Sciatic nerve (tissue), 2 donors: ENCODE measurements at regions not wholly inside any gene's neighbourhood (a gene's known extent, or its start where the extent isn't known, plus 50 kb on each side); places are given as distances from the start of the nearest gene placed in this dataset.
A peak's percentile ranks its signal among the peaks of the same experiment; 100 is the strongest.

ENCODE experiments used
- ATAC-seq: fragments of 200-7000 bp; cut with Tn5 transposase; one replicate; pipeline ENCODE4 v1.9.1; 2020; ENCODE audit warnings: mild to moderate bottlenecking, moderate library complexity
- DNase-seq: peaks from one replicate; pipeline ENCODE4 v3.0.0-alpha.2; 2020; ENCODE audit warnings: low spot score
- intact Hi-C: fragments of 100-400 bp; cut with DNase I; formaldehyde crosslinking; loops from one replicate; pipeline ENCODE4 v1.14.2; 2022
- donor health status: DM: no; HTN: no; CAD: no.
- donor health status: DM: no; HTN: no; CAD: no.

DNA sequence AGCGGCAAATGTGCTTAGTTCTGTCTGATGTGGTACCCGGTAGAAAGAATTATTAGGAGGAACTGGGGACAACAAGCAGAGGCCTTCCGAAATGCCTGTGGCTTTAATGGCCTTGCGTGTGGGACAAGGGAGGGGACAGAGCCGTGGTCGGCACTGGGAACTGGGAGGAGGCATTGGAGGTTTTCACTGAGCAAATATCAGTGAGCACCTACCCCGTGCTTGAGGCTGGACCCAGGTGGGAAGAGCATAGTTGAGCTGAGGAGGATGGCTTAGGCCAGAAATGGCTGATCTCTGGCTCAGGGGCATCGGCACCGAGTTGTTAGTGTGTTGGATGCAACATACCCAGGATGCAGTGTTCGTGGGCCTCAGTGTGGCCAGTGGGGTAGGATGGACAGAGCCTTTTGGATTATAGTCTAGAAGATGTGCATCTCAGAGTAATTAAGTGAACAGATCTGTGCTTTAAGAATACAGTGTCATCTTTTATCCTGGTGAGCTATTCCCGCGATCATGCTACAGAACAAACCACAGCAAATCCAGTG lies 201.3 kb downstream of the TEX29 start:
- ATAC-seq (no peak), DNase-seq (no peak)
- intact Hi-C loops: no loop called here

DNA sequence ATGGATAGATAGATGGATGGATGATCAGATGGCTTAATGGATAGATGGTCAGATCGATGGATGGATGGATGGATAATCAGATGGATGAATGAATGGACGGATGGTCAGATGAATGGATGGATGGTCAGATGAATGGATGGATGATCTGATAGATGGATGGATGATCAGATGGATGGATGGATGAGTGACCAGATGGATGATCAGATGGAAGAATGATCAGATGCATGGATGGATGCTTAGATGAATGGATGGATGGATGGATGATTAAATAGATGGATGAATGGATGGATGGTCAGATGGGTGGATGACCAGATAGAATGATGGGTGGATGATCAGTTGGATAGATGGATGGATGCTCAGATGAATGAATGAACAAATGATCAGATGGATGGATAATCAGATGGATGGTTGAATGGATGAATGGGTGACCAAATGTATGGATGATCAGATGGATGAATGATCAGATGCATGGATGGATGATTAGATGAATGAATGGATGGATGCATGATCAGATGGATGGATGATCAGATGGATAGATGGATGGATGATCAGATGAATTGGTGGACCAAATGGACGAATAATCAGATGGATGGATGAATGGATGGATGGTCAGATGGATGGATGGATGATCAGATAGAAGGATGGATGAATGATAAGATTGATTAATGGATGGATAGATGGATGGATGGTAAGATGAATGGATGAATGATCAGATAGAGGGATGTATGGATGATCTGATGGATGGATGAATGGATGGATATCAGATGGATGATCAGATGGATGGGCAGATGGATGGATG lies 205.1 kb downstream of the TEX29 start:
- intact Hi-C loops: no loop called here
- no peak for ATAC-seq
- no peak for DNase-seq

DNA sequence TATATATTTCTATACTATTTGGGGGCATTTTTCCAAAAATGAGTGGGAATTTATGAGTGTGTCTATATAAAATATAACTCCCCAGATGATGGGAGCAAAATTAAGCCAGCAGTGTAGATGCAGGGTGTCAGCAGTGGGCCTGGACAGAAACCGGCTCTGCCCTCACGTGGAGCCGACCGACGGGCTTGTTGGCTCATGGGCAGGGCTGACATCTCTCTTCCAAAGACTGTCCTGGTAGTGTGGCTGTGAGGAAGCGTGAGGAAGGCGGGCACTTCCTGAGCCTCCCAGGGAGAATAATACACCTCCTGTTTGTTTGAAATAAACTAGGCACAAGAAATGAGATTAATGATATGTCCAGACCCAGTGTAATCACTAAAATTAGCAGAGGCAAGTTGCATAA lies 206.5 kb downstream of the TEX29 start:
- no peak for ATAC-seq
- DNase-seq: peak; percentile 10
- intact Hi-C loops: no loop called here

DNA sequence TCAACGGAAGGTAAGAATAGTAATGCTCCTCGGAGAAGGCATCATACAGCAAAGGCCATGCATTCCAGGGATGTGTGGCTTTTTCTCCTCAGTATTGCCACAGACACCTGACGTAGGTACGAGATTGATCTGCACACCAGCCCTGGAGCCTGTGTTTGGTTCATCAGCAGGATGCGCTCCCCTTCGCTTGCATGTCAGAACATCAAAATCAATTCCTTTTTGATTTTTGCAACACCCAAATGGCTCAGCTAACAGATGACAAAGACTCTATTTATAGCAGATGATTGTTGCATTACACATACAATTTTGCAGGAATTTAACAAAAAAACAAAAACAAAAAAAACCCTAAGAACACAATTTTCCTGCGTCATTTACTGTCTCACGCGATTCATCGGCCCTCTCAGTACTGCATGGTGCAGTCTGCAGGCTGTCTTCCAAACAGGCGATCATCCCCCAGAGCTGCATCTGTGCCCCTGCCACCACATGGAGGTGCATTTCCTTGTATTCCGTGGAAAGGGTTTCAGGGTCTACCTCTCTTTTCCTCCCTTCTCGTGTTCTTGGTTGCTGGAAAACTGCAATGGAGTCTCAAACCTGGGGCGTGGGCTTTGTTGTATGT lies 207.3 kb downstream of the TEX29 start:
- ATAC-seq (no peak), DNase-seq (peak; percentile 35)
- intact Hi-C loops: no loop called here

DNA sequence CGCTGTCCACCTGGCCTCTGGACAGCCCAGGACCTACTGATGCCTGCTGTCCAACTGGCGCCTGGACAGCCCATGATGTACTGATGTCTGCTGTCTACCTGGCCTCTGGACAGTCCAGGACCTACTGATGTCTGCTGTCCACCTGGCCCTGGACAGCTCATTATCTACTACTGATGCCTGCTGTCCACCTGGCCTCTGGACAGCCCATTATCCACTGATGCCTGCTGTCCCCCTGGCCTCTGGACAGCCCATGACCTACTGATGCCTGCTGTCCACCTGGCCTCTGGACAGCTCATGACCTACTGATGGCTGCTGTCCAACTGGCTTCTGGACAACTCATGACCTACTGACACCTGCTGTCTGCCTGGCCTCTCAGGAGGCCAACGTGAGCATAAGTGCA lies 208.1 kb downstream of the TEX29 start:
- no peak for ATAC-seq
- DNase-seq: no peak
- intact Hi-C loops: no loop called here

DNA sequence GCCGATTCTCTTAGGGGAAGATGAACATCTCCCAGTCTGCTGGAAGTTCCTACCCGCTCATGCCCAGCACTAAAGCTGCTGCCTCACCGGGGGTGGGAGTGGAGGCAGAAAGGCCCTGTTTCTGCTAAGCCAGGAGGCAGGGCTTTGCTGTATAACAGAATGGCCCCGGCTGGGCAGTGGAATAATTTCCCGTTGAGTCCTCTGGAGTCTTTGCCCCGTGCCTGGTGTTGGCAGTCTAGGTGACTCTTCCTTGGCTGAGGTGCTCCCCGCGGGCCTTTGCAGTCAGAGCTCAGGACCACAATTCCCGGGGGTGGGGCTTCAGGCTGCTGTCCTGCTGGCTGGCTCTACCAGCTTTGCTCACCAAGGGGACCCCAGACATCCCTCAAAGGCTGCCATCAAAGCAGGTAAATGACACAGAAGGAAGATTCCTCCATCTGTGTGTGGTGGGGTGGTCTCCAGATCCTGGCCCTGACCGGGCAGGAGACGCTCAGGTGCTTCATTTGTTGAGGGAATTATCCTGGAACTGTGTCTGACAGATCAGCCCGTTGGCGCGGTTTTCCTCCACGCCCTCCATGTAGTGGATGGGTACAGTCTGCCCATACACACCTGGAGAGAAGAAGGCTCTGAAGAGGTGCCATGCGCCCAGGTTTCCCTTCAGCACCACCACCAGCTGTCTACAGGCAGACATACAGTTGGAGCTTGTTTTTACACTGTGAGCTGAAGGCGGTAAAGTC lies 209.9 kb downstream of the TEX29 start:
- intact Hi-C loops: no loop called here

DNA sequence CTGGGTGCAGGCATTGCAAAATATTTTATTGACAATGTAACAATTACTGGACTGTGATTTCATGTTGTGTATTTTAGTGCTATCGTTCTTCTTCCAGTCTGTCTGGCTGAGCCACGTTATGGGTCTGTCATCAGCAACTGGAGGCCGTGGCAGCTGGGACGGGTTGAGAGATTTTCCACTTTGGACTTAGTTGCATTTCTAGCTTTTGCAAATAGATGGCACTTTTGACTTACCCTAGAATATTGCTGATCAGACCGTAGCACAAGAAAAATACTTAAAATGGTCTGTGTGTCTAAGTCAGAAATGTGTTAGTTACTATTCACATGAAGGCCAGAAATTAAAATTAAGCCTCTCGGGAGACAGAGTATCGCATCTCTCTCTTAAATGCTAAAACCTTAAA lies 211.1 kb downstream of the TEX29 start:
- intact Hi-C loops: no loop called here
- DNase-seq: peak; percentile 34

More for the DNA sequence above, 209.9 kb downstream of the TEX29 start:
- peak; percentile 34 for DNase-seq
- ATAC-seq: no peak

DNA sequence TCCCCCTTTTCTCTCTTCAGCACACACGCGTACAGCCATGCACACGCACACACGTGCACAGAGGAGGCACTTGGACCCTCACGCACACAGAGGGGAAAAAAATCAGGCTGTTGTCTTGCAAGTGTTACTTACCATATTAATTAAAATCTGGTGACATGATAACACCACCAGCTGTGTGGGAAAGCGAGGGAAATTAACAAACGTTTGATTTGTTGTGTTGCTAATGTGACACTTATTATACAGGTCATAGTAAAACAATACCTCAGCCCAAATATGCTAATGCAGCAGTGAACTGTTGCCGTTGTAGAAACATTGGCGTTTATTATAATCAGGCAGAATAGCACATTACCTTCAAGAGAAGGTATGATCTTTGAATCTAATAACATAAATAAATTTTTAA lies 211.7 kb downstream of the TEX29 start:
- intact Hi-C loops: no loop called here
- ATAC-seq (no peak), DNase-seq (no peak)

More for the DNA sequence above, 211.1 kb downstream of the TEX29 start:
- ATAC-seq: no peak

DNA sequence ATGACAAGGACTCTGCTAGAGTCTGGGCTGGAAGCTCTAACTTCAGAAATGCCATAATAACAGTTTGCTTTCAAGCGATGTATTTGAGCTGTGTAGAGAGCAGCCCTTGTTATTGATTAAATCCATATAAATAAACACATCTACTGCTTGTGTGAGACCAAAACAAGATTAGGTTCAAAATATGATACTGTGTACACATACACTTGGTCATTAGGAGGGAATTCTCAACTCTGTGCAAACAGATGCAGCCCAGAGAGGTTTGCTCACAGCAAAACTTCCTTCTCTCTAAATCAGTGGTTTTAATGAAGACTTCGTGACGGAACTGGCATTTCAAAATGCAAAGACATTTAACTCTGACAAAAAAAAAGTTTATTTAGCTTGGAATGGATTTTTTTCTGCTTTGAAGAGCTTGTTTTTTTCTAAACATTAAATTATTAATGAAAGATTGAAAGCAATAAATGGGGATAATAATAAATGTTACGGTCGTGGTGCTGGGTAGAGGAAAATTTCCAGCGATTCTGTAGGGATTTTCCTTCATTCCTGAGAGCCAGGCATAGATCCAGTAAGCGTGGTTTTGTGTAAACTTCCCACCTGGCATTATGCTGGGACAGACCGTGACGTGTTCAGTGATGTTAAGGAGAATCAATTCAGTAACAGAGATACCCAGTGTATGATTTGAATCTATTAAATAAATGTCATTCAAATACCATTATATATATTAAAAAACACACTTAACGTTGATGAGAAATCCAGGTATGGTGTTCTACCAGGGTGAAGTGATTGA lies 213.7 kb downstream of the TEX29 start:
- no peak for ATAC-seq
- intact Hi-C loops: no loop called here

DNA sequence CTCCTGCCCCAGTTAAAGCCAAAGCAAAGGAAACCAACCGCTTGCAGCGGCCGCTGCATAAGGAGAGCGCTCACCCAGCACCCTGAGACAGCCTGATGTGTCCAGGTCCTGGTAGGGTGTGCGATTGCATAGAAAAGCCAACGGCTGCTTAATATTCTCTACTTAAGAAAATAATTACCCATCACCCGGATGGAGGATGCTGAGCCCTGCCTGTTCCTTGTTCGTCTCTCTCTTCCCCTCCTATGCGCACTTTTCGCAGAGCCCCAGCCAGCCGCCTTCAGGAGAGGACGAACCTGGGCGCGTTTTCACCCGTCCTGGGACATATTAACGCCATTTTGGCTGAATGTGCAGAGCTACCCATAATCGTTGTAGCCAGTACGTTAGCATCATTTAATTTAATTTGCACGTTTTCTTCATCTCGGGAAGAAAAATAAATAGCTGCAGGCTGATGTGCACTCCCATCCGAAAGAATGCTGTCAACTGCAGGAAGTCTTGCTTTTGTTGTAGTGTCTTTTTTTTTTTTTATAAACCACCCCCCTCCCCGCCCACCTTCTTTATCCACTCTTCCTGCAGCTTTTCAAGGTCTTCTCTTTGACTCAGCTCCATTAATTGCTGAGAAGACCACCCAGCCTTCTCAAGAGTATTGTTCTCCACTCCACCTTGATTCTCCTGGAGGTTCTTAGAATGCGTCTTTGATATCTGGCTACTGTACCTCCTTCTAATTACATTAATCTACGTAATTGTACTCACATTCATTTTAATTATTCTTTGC lies 214.5 kb downstream of the TEX29 start:
- intact Hi-C loops: no loop called here
- no peak for ATAC-seq
- DNase-seq: no peak

More for the DNA sequence above, 213.7 kb downstream of the TEX29 start:
- no peak for DNase-seq

DNA sequence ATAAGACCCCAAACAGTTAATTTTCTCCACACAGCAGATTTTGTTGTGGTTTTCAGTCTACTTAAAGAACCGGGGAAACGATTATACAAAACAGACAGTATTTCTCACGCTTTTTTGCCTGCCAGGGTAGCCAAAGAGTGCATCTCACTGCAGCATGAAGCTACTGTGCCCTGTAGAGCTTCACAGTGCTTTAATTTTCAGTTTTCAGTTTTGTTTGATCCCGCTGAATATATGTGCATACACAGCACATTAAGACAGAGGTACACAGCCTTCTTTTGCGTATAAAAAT lies 215.0 kb downstream of the TEX29 start:
- intact Hi-C loops: no loop called here
- no peak for ATAC-seq
- DNase-seq: no peak

DNA sequence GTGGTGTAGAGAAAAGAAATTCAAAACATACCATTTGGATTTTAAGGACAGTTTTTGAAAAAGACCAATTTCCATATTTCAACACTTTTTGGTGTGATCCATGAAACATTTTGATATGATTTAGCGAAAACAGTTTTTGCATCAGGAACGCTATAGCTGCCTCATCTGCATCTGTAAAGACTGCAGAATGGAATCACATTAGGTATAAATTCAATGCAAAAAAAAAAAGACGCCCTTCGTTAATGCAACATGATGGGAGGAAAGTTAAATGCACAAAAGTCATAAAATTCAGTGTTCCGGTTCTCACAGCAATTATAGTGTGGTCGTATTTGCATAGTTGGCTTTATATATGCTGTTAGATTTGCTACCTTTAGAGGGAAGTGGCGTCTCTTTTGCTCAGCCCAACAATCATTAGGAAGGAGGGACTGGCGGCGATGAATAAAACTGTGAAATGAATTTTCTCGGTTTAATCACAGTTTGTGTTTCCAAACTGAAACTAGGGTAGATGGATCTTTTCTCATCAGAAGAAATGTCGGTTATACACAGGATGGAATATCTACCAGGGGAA lies 215.7 kb downstream of the TEX29 start:
- no peak for ATAC-seq
- intact Hi-C loops: no loop called here
- no peak for DNase-seq

DNA sequence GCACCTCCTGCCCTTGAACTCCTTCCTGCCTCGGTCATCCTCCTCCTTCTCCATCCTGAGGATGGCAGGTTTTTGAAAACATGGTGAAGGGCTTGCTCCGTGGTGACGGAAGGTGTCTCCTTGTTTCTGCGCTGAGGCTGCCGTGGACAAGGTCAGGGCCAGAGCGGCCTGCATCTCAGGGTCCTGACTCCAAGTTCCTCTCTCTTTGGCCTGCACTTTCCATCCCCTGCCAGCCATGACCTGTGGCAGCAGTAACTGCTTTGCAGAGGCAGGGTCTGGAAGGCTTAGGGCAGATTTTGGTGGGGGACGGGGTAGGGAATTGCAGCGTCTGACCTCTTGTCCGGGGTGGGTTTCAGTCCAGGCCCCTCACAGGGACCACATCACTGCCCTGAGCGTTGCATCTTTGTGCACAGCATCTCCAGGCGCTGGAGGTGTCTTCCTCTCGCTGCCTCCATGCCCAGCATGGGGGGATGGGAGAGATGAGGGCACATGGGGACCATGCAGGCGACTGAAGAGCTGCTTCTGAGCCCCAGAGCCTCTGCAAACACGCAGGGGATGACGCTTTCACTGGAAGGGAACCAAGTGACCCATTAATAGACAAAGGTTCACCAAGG lies 216.8 kb downstream of the TEX29 start:
- DNase-seq: peak; percentile 45
- no peak for ATAC-seq
- intact Hi-C loops: no loop called here

DNA sequence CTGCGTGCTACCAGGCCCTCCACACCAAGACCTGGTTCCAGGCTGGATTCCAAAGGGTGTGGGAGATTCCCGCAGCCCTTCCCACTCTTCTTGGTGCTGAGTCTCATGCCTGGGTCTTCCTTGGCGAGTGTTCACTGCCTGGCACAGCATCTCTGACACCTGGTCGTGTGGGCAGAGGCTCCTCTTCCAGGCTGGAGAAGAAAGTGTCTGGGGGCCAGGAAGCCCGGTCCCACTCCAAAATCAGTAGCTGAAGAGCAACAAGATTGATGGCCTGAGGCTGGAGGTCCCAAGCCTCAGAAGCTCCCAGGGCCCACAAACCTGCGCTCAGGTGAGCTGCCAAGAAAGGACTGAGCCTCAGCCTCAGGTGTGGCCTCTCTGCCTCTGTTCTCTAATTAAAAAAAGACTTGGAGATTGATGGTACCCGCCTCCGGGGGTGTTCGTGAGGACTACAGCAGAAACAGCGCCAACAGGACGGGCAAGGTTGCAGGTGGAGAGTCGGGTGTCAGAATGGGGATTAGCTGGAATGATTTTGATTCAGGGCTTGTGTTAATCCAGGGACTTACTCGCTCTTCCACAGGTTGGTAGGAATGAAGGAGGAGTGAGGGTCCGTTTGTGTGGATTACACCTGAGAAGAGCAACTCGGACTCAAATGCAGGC lies 217.5 kb downstream of the TEX29 start:
- no peak for ATAC-seq
- intact Hi-C loops: no loop called here
- peak; percentile 39 for DNase-seq

DNA sequence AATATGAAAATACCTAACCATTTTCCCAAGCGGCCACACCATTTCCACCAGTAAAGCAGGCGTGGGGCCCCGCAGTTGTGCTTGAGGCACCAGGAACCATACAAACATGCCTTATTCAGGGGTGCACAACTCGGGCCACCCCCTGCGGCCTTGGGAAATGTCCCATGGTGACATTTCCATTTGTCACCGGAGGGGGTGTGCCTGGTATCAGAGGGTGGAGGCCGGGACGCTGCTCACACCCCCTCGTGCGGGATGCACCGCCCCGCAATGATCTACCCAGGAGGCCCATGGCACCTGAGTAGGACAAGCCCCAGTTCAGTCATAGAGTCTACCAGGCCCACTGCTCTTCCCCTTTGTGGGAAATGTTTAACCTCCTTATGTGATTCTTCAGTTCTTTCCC lies 218.8 kb downstream of the TEX29 start:
- no peak for ATAC-seq
- intact Hi-C loops: no loop called here
- DNase-seq: no peak

DNA sequence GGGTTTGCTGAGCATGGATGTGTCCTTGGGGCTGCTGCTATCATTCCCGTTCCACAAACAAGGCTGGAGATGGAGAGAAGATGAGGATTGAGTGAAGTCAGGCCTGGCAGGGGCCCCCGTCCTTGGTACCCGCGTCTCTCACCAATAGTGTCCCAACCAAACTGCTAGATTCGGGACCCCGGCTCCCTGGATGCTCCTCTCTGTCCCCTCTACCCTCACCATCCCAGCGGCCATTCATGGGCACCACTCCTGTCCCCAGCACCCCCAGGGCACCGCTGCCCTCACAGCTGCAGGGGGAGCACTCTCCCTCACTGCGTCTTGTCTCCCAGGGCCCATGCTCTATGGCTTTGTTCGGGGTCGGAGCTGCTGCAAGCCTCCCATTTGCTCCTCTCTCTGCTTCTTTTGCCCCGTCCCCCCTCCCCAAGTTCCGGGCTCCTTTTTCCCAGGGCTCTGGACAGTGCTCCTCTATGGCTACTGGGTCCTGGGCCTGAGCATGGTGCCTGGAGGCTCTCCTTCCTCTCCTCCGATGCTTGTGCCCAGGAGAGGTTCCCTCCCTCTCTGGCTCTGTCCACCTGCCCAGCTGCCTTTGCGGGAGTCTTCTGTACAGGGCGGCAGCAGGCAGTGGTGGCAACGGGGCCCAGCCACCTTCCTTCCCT lies 219.5 kb downstream of the TEX29 start:
- ATAC-seq (no peak), DNase-seq (peak; percentile 23)
- intact Hi-C loops: no loop called here

DNA sequence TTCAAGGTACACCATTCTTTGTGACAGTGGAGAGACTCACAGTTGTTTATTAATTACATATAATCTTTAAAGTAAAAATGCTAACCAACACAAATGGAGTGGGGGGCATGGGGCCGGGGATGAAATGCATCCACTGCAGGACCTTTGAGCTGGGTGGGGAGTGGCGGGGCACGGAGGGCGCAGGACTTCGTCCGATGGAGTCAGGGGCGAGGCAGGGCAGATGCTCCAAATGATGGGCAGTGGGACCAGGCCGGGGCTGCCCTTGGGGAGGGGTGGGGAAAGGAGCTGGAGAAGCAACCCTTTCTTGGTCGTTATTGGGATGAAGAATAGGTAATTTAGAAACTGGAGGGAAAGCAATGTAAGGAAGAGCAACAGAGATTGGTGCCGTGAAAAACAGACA lies 220.0 kb downstream of the TEX29 start:
- intact Hi-C loops: no loop called here
- ATAC-seq: no peak

More for the DNA sequence above, 220.0 kb downstream of the TEX29 start:
- peak; percentile 44 for DNase-seq
